Erythroblast (primary cell): ENCODE measurements at regions not wholly inside any gene's neighbourhood (a gene's known extent, or its start where the extent isn't known, plus 50 kb on each side); places are given as distances from the start of the nearest gene placed in this dataset.

Source experiments
- GATA1 ChIP-seq: IDR thresholded peaks from 2 replicates; pipeline ENCODE4 v1.6.1; 2011; ENCODE audit warnings: low read depth, mild to moderate bottlenecking, control low read depth, low read length, moderate library complexity
- POLR2A ChIP-seq: IDR thresholded peaks from 2 replicates; pipeline ENCODE4 v1.6.1; 2011; ENCODE audit warnings: mild to moderate bottlenecking, low read length

DNA sequence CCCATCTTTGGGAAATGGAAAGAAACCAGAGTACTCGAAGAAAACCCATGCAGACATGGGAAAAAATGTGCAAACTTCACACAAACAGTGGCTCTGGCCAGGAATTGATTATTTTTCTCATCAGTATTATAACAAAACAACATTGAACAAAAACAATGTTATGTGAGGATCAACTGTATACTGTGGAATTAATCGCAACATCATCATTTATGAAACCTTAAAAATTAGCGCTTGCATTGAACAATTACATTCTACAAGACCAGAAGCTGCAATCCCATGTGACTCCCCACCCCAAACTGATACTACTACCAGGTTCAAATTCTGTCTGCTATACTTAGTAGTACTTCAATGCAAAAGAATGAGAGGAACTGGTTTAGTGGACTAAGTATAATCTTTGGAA, 390.7 kb upstream of the PIK3R1 start:
- TF ChIP-seq POLR2A (no peak), GATA1 (no peak)
